HEK293 (cell line): ENCODE measurements at regions not wholly inside any gene's neighbourhood (a gene's known extent, or its start where the extent isn't known, plus 50 kb on each side); places are given as distances from the start of the nearest gene placed in this dataset.

Source experiments
- CTCF ChIA-PET: fragments of 350-600 bp; formaldehyde crosslinking; extraction: SDS; loops from one replicate; lab custom pipeline; 2021; ENCODE audit warnings: antibody characterized with exemption; lab: Yijun Ruan, JAX
- POLR2A ChIA-PET: fragments of 300-600 bp; formaldehyde crosslinking; extraction: SDS; loops from one replicate; lab custom pipeline; 2020; ENCODE audit warnings: antibody characterized with exemption, inconsistent platforms; lab: Yijun Ruan, JAX
- H3K27ac ChIP-seq: fragments of 200-500 bp; sonication (Bioruptor generic); 2 replicates; pipeline ENCODE4 v1.5.1; 2014; ENCODE audit warnings: low read depth, low read length, control low read depth, inconsistent platforms; ENCODE audit errors: extremely low read depth
- H3K36me3 ChIP-seq, 2 experiments: fragments of 200-500 bp in 1 of 2; sonication (Bioruptor generic) in 1 of 2; 1 replicate in 1 of 2; 2 replicates in 1 of 2; pipeline ENCODE4 v1.5.1; 2014 to 2017; ENCODE audit warnings: inconsistent platforms in 2 of 2, low read length in 2 of 2; ENCODE audit not compliant: control insufficient read depth in 2 of 2, insufficient read depth in 1 of 2
- H3K4me1 ChIP-seq: fragments of 200-500 bp; sonication (Bioruptor generic); 2 replicates; pipeline ENCODE4 v1.5.1; 2014; ENCODE audit warnings: mild to moderate bottlenecking, low read length, inconsistent platforms; ENCODE audit not compliant: control insufficient read depth, insufficient read depth
- H3K4me3 ChIP-seq: 2 replicates; pipeline ENCODE4 v1.5.1; 2011; ENCODE audit warnings: low read depth, mild to moderate bottlenecking, control low read depth, low read length, moderate library complexity
- H3K9me3 ChIP-seq: fragments of 200-500 bp; sonication (Bioruptor generic); 2 replicates; pipeline ENCODE4 v1.5.1; 2014; ENCODE audit warnings: low read depth, low read length, inconsistent platforms; ENCODE audit not compliant: control insufficient read depth, insufficient read depth
- EGR2 ChIP-seq: fragments of 450-650 bp; formaldehyde crosslinking; IDR thresholded peaks from 2 replicates; pipeline ENCODE4 v1.5.1; 2016; ENCODE audit warnings: low read depth, missing biosample characterization, missing genetic modification characterization
- FEZF1 ChIP-seq: fragments of 450-650 bp; formaldehyde crosslinking; IDR thresholded peaks from 2 replicates; pipeline ENCODE4 v1.5.1; 2016; ENCODE audit warnings: missing biosample characterization, missing genetic modification characterization
- ZFP3 ChIP-seq: fragments of 450-650 bp; formaldehyde crosslinking; IDR thresholded peaks from 2 replicates; pipeline ENCODE4 v1.5.1; 2016; ENCODE audit warnings: low read depth, missing biosample characterization, missing genetic modification characterization
- ZNF211 ChIP-seq: fragments of 450-650 bp; formaldehyde crosslinking; IDR thresholded peaks from 2 replicates; pipeline ENCODE4 v1.5.1; 2016; ENCODE audit warnings: low read depth, missing biosample characterization, missing genetic modification characterization
- ZNF214 ChIP-seq: fragments of 450-650 bp; formaldehyde crosslinking; IDR thresholded peaks from 2 replicates; pipeline ENCODE4 v1.5.1; 2017; ENCODE audit warnings: missing biosample characterization, mild to moderate bottlenecking, missing genetic modification characterization, borderline replicate concordance
- ZNF239 ChIP-seq: fragments of 450-650 bp; formaldehyde crosslinking; IDR thresholded peaks from 2 replicates; pipeline ENCODE4 v1.5.1; 2016; ENCODE audit warnings: missing biosample characterization, missing genetic modification characterization
- ZNF341 ChIP-seq: fragments of 450-650 bp; formaldehyde crosslinking; IDR thresholded peaks from 2 replicates; pipeline ENCODE4; 2016; ENCODE audit warnings: low read depth, missing biosample characterization, missing genetic modification characterization
- ZNF549 ChIP-seq: fragments of 450-650 bp; IDR thresholded peaks from 2 replicates; pipeline ENCODE4 v1.5.1; 2018; ENCODE audit warnings: missing biosample characterization, missing genetic modification characterization, mild to moderate bottlenecking, inconsistent platforms, moderate library complexity
- ZNF621 ChIP-seq: fragments of 450-650 bp; formaldehyde crosslinking; IDR thresholded peaks from 2 replicates; pipeline ENCODE4 v1.5.1; 2017; ENCODE audit warnings: missing biosample characterization, missing genetic modification characterization
- TF ChIP-seq, protein P1 (sequence below): fragments of 450-650 bp; formaldehyde crosslinking; IDR thresholded peaks from 2 replicates; pipeline ENCODE4 v1.5.1; 2016; ENCODE audit warnings: missing biosample characterization, missing genetic modification characterization
- TF ChIP-seq, protein P2 (sequence below): fragments of 450-650 bp; formaldehyde crosslinking; IDR thresholded peaks from 2 replicates; pipeline ENCODE4 v1.5.1; 2016; ENCODE audit warnings: missing biosample characterization, missing genetic modification characterization
- TF ChIP-seq, protein P3 (sequence below): fragments of 450-650 bp; formaldehyde crosslinking; IDR thresholded peaks from 2 replicates; pipeline ENCODE4 v1.5.1; 2016; ENCODE audit warnings: missing biosample characterization, missing genetic modification characterization
- TF ChIP-seq, protein P4 (sequence below): fragments of 450-650 bp; formaldehyde crosslinking; IDR thresholded peaks from 2 replicates; pipeline ENCODE4 v1.5.1; 2016; ENCODE audit warnings: missing biosample characterization, missing genetic modification characterization
- TF ChIP-seq, protein P5 (sequence below): fragments of 450-650 bp; formaldehyde crosslinking; IDR thresholded peaks from 2 replicates; pipeline ENCODE4 v1.5.1; 2016; ENCODE audit warnings: missing biosample characterization, missing genetic modification characterization
- TF ChIP-seq, protein P6 (sequence below): fragments of 450-650 bp; formaldehyde crosslinking; conservative IDR thresholded peaks from 2 replicates; pipeline ENCODE4 v1.5.1; 2016; ENCODE audit warnings: low read depth, missing biosample characterization, missing genetic modification characterization
- TF ChIP-seq, protein P7 (sequence below): fragments of 450-650 bp; IDR thresholded peaks from 2 replicates; pipeline ENCODE4 v1.5.1; 2018; ENCODE audit warnings: missing biosample characterization, missing genetic modification characterization

DNA sequence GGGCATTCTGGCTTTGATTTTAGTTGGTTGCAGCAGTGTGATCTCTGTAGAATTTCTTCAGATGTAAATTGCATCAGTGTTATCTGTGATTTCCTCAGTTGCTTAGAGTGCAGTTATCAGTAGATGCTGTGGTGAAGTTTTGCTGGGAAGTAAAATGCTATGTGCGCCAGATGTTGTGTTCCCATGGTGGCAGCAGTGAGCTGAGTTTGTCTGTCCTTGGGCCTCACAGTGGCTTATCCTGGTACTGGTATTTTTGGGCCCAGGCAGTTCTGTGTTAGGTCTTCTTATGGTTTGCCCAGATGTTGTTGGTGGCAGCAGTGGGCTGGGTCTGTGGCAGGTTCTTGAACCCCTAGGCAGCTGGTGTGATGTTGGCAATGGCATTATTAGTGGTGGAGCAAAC lies 1242.1 kb downstream of the PLA2G4A start:
- POLR2A ChIA-PET = no interaction called here
- TF ChIP-seq ZNF621 (tag by site-specific recombination) (no peak), ZNF211 (tag by site-specific recombination) (no peak), ZNF239 (tag by site-specific recombination) (no peak), EGR2 (tag by site-specific recombination) (no peak), FEZF1 (tag by site-specific recombination) (no peak), ZNF214 (no peak), ZNF549 (no peak), ZNF341 (tag by site-specific recombination) (no peak), ZFP3 (tag by site-specific recombination) (no peak)
- TF ChIP-seq, protein P1, sequence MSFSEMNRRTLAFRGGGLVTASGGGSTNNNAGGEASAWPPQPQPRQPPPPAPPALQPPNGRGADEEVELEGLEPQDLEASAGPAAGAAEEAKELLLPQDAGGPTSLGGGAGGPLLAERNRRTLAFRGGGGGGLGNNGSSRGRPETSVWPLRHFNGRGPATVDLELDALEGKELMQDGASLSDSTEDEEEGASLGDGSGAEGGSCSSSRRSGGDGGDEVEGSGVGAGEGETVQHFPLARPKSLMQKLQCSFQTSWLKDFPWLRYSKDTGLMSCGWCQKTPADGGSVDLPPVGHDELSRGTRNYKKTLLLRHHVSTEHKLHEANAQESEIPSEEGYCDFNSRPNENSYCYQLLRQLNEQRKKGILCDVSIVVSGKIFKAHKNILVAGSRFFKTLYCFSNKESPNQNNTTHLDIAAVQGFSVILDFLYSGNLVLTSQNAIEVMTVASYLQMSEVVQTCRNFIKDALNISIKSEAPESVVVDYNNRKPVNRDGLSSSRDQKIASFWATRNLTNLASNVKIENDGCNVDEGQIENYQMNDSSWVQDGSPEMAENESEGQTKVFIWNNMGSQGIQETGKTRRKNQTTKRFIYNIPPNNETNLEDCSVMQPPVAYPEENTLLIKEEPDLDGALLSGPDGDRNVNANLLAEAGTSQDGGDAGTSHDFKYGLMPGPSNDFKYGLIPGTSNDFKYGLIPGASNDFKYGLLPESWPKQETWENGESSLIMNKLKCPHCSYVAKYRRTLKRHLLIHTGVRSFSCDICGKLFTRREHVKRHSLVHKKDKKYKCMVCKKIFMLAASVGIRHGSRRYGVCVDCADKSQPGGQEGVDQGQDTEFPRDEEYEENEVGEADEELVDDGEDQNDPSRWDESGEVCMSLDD (tag by site-specific recombination) = no peak
- TF ChIP-seq, protein P2, sequence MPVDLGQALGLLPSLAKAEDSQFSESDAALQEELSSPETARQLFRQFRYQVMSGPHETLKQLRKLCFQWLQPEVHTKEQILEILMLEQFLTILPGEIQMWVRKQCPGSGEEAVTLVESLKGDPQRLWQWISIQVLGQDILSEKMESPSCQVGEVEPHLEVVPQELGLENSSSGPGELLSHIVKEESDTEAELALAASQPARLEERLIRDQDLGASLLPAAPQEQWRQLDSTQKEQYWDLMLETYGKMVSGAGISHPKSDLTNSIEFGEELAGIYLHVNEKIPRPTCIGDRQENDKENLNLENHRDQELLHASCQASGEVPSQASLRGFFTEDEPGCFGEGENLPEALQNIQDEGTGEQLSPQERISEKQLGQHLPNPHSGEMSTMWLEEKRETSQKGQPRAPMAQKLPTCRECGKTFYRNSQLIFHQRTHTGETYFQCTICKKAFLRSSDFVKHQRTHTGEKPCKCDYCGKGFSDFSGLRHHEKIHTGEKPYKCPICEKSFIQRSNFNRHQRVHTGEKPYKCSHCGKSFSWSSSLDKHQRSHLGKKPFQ (tag by site-specific recombination) = no peak
- TF ChIP-seq, protein P3, sequence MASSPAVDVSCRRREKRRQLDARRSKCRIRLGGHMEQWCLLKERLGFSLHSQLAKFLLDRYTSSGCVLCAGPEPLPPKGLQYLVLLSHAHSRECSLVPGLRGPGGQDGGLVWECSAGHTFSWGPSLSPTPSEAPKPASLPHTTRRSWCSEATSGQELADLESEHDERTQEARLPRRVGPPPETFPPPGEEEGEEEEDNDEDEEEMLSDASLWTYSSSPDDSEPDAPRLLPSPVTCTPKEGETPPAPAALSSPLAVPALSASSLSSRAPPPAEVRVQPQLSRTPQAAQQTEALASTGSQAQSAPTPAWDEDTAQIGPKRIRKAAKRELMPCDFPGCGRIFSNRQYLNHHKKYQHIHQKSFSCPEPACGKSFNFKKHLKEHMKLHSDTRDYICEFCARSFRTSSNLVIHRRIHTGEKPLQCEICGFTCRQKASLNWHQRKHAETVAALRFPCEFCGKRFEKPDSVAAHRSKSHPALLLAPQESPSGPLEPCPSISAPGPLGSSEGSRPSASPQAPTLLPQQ (tag by site-specific recombination) = no peak
- TF ChIP-seq, protein P4, sequence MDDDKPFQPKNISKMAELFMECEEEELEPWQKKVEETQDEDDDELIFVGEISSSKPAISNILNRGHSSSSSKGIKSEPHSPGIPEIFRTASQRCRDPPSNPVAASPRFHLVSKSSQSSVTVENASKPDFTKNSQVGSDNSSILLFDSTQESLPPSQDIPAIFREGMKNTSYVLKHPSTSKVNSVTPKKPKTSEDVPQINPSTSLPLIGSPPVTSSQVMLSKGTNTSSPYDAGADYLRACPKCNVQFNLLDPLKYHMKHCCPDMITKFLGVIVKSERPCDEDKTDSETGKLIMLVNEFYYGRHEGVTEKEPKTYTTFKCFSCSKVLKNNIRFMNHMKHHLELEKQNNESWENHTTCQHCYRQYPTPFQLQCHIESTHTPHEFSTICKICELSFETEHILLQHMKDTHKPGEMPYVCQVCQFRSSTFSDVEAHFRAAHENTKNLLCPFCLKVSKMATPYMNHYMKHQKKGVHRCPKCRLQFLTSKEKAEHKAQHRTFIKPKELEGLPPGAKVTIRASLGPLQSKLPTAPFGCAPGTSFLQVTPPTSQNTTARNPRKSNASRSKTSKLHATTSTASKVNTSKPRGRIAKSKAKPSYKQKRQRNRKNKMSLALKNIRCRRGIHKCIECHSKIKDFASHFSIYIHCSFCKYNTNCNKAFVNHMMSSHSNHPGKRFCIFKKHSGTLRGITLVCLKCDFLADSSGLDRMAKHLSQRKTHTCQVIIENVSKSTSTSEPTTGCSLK = no peak
- TF ChIP-seq, protein P5, sequence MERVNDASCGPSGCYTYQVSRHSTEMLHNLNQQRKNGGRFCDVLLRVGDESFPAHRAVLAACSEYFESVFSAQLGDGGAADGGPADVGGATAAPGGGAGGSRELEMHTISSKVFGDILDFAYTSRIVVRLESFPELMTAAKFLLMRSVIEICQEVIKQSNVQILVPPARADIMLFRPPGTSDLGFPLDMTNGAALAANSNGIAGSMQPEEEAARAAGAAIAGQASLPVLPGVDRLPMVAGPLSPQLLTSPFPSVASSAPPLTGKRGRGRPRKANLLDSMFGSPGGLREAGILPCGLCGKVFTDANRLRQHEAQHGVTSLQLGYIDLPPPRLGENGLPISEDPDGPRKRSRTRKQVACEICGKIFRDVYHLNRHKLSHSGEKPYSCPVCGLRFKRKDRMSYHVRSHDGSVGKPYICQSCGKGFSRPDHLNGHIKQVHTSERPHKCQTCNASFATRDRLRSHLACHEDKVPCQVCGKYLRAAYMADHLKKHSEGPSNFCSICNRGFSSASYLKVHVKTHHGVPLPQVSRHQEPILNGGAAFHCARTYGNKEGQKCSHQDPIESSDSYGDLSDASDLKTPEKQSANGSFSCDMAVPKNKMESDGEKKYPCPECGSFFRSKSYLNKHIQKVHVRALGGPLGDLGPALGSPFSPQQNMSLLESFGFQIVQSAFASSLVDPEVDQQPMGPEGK = no peak
- TF ChIP-seq, protein P6, sequence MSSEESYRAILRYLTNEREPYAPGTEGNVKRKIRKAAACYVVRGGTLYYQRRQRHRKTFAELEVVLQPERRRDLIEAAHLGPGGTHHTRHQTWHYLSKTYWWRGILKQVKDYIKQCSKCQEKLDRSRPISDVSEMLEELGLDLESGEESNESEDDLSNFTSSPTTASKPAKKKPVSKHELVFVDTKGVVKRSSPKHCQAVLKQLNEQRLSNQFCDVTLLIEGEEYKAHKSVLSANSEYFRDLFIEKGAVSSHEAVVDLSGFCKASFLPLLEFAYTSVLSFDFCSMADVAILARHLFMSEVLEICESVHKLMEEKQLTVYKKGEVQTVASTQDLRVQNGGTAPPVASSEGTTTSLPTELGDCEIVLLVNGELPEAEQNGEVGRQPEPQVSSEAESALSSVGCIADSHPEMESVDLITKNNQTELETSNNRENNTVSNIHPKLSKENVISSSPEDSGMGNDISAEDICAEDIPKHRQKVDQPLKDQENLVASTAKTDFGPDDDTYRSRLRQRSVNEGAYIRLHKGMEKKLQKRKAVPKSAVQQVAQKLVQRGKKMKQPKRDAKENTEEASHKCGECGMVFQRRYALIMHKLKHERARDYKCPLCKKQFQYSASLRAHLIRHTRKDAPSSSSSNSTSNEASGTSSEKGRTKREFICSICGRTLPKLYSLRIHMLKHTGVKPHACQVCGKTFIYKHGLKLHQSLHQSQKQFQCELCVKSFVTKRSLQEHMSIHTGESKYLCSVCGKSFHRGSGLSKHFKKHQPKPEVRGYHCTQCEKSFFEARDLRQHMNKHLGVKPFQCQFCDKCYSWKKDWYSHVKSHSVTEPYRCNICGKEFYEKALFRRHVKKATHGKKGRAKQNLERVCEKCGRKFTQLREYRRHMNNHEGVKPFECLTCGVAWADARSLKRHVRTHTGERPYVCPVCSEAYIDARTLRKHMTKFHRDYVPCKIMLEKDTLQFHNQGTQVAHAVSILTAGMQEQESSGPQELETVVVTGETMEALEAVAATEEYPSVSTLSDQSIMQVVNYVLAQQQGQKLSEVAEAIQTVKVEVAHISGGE = no peak
- TF ChIP-seq, protein P7, sequence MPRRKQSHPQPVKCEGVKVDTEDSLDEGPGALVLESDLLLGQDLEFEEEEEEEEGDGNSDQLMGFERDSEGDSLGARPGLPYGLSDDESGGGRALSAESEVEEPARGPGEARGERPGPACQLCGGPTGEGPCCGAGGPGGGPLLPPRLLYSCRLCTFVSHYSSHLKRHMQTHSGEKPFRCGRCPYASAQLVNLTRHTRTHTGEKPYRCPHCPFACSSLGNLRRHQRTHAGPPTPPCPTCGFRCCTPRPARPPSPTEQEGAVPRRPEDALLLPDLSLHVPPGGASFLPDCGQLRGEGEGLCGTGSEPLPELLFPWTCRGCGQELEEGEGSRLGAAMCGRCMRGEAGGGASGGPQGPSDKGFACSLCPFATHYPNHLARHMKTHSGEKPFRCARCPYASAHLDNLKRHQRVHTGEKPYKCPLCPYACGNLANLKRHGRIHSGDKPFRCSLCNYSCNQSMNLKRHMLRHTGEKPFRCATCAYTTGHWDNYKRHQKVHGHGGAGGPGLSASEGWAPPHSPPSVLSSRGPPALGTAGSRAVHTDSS (tag by site-specific recombination) = no peak
- Histone ChIP-seq H3K9me3 (no peaks in the 10 kb centered on the region), H3K4me1 (no peaks in the 10 kb centered on the region), H3K27ac (no peak overlapping the region), H3K4me3 (no peak overlapping the region), H3K36me3 (no peaks in the 10 kb centered on the region)
- CTCF ChIA-PET = no interaction called here
